ENCODE measurements at regions not wholly inside any gene's neighbourhood (a gene's known extent, or its start where the extent isn't known, plus 50 kb on each side); places are given as distances from the start of the nearest gene placed in this dataset.

GRCh38 chr6:139448998-139449610 is 74.7 kb upstream of the CITED2 start (continued):
- TF ChIP-seq ZBTB34 (CRISPR knock-in tag; IDR thresholded peaks at IDR 0.05) (no peak), ZNF512 (tag; IDR thresholded peaks at IDR 0.05) (peak; percentile 23; the same call in 1 of the 2 replicates), ZNF212 (CRISPR knock-in tag; IDR thresholded peaks at IDR 0.05) (no peak), ZNF232 (CRISPR knock-in tag; IDR thresholded peaks at IDR 0.05) (no peak), ZNF24 (IDR thresholded peaks at IDR 0.05) (no peak), NR2C1 (IDR thresholded peaks at IDR 0.05) (no peak), NR2C1 (tag; IDR thresholded peaks at IDR 0.05) (0 out of 2 replicates have a peak, but pooled peaks have one; percentile 26), ZNF639 (CRISPR knock-in tag; conservative IDR thresholded peaks at IDR 0.05 in 1 of 2, IDR thresholded peaks at IDR 0.05 in 1 of 2) (peak in 1 of 2 experiments; percentile 79; a peak in 2 of 4 replicates), FOXP4 (CRISPR knock-in tag; IDR thresholded peaks at IDR 0.05; ENCODE audit: borderline replicate concordance) (no peak), ATF7 (IDR thresholded peaks at IDR 0.05) (no peak), SREBF1 (IDR thresholded peaks at IDR 0.05; ENCODE audit: borderline replicate concordance, low read depth, low read length) (no peak), PTBP1 (IDR thresholded peaks at IDR 0.05; ENCODE audit: low read depth, low read length) (no peak), ZNF175 (CRISPR knock-in tag; IDR thresholded peaks at IDR 0.05; ENCODE audit: low read depth) (peak; percentile 54; the same call in 1 of the 2 replicates), DDX20 (tag; IDR thresholded peaks at IDR 0.05; ENCODE audit: low read depth) (no peak), BRD9 (IDR thresholded peaks at IDR 0.05; ENCODE audit: low read depth, partially characterized antibody) (no peak), ZNF354B (CRISPR knock-in tag; IDR thresholded peaks at IDR 0.05) (no peak), TCFL5 (CRISPR knock-in tag; conservative IDR thresholded peaks at IDR 0.05) (no peak), ZBTB5 (IDR thresholded peaks at IDR 0.05) (no peak), STAG1 (CRISPR knock-in tag; IDR thresholded peaks at IDR 0.05; ENCODE audit: borderline replicate concordance) (no peak), TEAD1 (CRISPR knock-in tag; IDR thresholded peaks at IDR 0.05) (no peak), OTX1 (CRISPR knock-in tag; IDR thresholded peaks at IDR 0.05) (0 out of 2 replicates have a peak, but pooled peaks have one; percentile 41)

All from K562 (cell line).